Right lobe of liver (tissue), 4 donors: ENCODE measurements at regions not wholly inside any gene's neighbourhood (a gene's known extent, or its start where the extent isn't known, plus 50 kb on each side); places are given as distances from the start of the nearest gene placed in this dataset.

Experiments used
- CTCF ChIP-seq, 4 donors: fragments of 200-600 bp in 3 of 4; fragments of 450-650 bp in 1 of 4; IDR thresholded peaks; one replicate each; pipeline versions ENCODE4 v1.5.1 to v1.8.0; 2016 to 2022; ENCODE audit warnings: antibody characterized with exemption in 4 of 4, mild to moderate bottlenecking in 2 of 4
- POLR2A ChIP-seq: fragments of 450-650 bp; IDR thresholded peaks from one replicate; pipeline ENCODE4 v1.6.1; 2017; ENCODE audit warnings: antibody characterized with exemption, mild to moderate bottlenecking
- donor health status: DM: no; HTN: no; CAD: no.
- donor health status: DM: no; HTN: no; CAD: no.
- donor health status: DM: no; HTN: yes; CAD: no.

GRCh38 chr2:193187816-193188215, 993.1 kb upstream of the TMEFF2 start:
- no peak for TF ChIP-seq CTCF (IDR thresholded peaks at IDR 0.05)
- TF ChIP-seq POLR2A, result no peak
